Spleen (tissue), 11 donors: ENCODE measurements at regions not wholly inside any gene's neighbourhood (a gene's known extent, or its start where the extent isn't known, plus 50 kb on each side); places are given as distances from the start of the nearest gene placed in this dataset.

ENCODE experiments used
- DNase-seq: peaks from one replicate; pipeline ENCODE4 v3.0.0-alpha.2; 2020
- H3K27ac ChIP-seq, 8 donors: fragments of 200-600 bp; sonication (generic) in 7 of 8; 1 replicate in 4 of 8; 2 replicates in 4 of 8; pipeline versions ENCODE4 v1.5.0 to v1.8.0; 2016 to 2021; ENCODE audit warnings: inconsistent platforms in 4 of 8, mild to moderate bottlenecking in 4 of 8, moderate library complexity in 1 of 8
- H3K27me3 ChIP-seq, 7 donors: fragments of 200-600 bp; sonication (generic) in 6 of 7; replicated peaks in 1 of 7; 1 replicate in 4 of 7; 2 replicates in 3 of 7; pipeline versions ENCODE4 v1.5.0 to v1.8.0; 2016 to 2021; ENCODE audit warnings: inconsistent platforms in 3 of 7, mild to moderate bottlenecking in 1 of 7
- H3K36me3 ChIP-seq, 6 donors: fragments of 200-600 bp; sonication (generic) in 5 of 6; 1 replicate in 4 of 6; 2 replicates in 2 of 6; pipeline versions ENCODE4 v1.5.0 to v1.8.0; 2016 to 2021; ENCODE audit warnings: inconsistent platforms in 2 of 6
- H3K4me1 ChIP-seq, 6 donors: fragments of 200-600 bp; sonication (generic) in 5 of 6; 1 replicate in 3 of 6; 2 replicates in 3 of 6; pipeline versions ENCODE4 v1.5.0 to v1.8.0; 2016 to 2021; ENCODE audit warnings: inconsistent platforms in 3 of 6
- H3K4me3 ChIP-seq, 8 donors: fragments of 200-600 bp; sonication (generic) in 7 of 8; 1 replicate in 4 of 8; 2 replicates in 4 of 8; pipeline versions ENCODE4 v1.5.0 to v1.8.0; 2016 to 2021; ENCODE audit warnings: inconsistent platforms in 4 of 8, mild to moderate bottlenecking in 4 of 8, moderate library complexity in 2 of 8
- H3K9me3 ChIP-seq, 8 donors: fragments of 200-600 bp; sonication (generic) in 7 of 8; 1 replicate in 4 of 8; 2 replicates in 4 of 8; pipeline versions ENCODE4 v1.5.0 to v1.8.0; 2016 to 2021; ENCODE audit warnings: inconsistent platforms in 4 of 8
- POLR2A ChIP-seq, 3 donors: fragments of 450-650 bp; IDR thresholded peaks; one replicate each; pipeline ENCODE4 v1.5.1; 2017; ENCODE audit warnings: antibody characterized with exemption in 3 of 3, mild to moderate bottlenecking in 1 of 3
- POLR2AphosphoS5 ChIP-seq, 3 donors: sonication (generic); formaldehyde crosslinking; IDR thresholded peaks; one replicate each; pipeline ENCODE4 v1.5.1; 2017; ENCODE audit warnings: antibody characterized with exemption in 3 of 3
- WGBS, 5 donors: extraction: QIAGEN DNeasy Blood & Tissue Kit in 3 of 5; methylation state at CpG; one replicate each; pipeline versions ENCODE4 v1.1.5 to v1.1.7; 2013 to 2018; 5-methylcytosine and 5-hydroxymethylcytosine counted together
- intact Hi-C: fragments of 100-400 bp; cut with DNase I; formaldehyde crosslinking; loops from one replicate; pipeline ENCODE4 v1.15.0; 2023; ENCODE audit warnings: low total_unique reads
- TF ChIP-seq, protein P1 (sequence below), 11 experiments: fragments of 200-600 bp in 7 of 11; fragments of 450-650 bp in 4 of 11; sonication (generic) in 4 of 11; IDR thresholded peaks in 8 of 11; conservative IDR thresholded peaks in 3 of 11; 1 replicate in 7 of 11; 2 replicates in 4 of 11; pipeline versions ENCODE4 v1.4.0 to v1.8.0; 2016 to 2021; ENCODE audit warnings: antibody characterized with exemption in 11 of 11, inconsistent platforms in 4 of 11, mild to moderate bottlenecking in 1 of 11
- donor health status: healthy with polysubstance abuse.
- donor health status: DM: no; HTN: no; CAD: no; lungs with moderate emphysema.
- donor health status: DM: no; HTN: no; CAD: no.
- donor health status: Bipolar disorder and iron deficiency.
- donor health status: healthy.
- donor health status: DM: no; HTN: no; CAD: no.
- donor health status: DM: yes; HTN: yes; CAD: no.

- no peak for DNase-seq
- H3K27ac ChIP-seq, result no peak overlapping the region
- WGBS, 5 donors, result 82 to 100% (median 92%) methylated on average over 1 of the region's 1 CpG
- no peaks in the 10 kb centered on the region for H3K27me3 ChIP-seq
- intact Hi-C loops, result no loop called here
- TF ChIP-seq POLR2A (IDR thresholded peaks at IDR 0.05), result no peak
- TF ChIP-seq POLR2AphosphoS5 (IDR thresholded peaks at IDR 0.05), result no peak
- TF ChIP-seq, protein P1, sequence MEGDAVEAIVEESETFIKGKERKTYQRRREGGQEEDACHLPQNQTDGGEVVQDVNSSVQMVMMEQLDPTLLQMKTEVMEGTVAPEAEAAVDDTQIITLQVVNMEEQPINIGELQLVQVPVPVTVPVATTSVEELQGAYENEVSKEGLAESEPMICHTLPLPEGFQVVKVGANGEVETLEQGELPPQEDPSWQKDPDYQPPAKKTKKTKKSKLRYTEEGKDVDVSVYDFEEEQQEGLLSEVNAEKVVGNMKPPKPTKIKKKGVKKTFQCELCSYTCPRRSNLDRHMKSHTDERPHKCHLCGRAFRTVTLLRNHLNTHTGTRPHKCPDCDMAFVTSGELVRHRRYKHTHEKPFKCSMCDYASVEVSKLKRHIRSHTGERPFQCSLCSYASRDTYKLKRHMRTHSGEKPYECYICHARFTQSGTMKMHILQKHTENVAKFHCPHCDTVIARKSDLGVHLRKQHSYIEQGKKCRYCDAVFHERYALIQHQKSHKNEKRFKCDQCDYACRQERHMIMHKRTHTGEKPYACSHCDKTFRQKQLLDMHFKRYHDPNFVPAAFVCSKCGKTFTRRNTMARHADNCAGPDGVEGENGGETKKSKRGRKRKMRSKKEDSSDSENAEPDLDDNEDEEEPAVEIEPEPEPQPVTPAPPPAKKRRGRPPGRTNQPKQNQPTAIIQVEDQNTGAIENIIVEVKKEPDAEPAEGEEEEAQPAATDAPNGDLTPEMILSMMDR (IDR thresholded peaks at IDR 0.05 in 8 of 11, conservative IDR thresholded peaks at IDR 0.05 in 3 of 11), result no peak
- no peaks in the 10 kb centered on the region for H3K36me3 ChIP-seq
- no peaks in the 10 kb centered on the region for H3K4me1 ChIP-seq
- no peak overlapping the region for H3K4me3 ChIP-seq
- peaks cover 0 to 4% (median 0%) of the 10 kb centered on the region in 8 donors for H3K9me3 ChIP-seq
Observed at GRCh38 chr10:85147346-85148250, 819.2 kb downstream of the CCSER2 start.

DNA sequence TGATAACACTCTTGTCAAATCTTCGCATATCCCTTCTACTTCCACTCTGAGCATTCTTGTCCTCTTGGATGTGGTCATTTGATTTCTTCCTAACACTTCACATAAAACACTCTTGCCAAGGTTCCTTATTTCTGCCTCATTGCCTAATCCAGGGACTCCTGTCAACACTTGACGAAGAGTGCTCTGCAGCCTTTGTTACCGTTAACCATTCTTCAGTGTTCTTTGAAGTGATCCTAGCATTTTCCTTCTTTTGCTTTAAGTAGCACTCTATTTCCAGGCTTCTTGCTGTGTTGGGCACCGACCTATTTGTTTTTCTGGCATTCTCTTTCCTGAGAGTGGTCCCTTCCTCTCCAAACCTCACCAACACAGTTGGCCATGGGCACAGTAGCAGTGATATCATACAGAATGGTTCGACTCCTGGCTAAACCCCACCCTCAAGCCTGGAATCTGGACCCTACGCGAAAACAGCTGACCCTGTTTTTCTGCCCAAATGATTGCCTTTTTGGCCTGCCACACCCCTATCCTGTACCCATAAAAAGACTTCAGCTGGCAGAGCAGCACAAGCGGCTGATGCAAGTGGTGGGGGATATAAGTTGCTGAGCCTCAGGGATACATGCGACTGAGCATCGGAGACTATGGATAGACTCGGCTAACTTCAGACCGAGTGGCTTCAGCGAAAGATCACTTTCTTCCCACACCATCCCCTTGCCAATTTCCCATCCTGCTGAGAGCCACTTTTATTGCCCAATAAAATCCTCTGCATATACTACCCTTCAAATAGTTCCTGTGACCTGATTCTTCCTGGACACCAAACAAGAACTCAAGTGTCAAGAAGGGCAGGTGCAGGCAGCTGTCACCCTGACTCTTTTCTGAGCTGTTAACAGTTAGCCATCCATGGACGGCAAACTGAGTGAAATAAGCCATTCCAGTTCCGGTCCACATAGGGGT, 820.6 kb downstream of the CCSER2 start:
- Histone ChIP-seq H3K27ac (no peak overlapping the region), H3K27me3 (no peaks in the 10 kb centered on the region), H3K9me3 (peaks cover 0 to 3% (median 0%) of the 10 kb centered on the region in 8 donors), H3K4me3 (no peak overlapping the region), H3K4me1 (no peaks in the 10 kb centered on the region), H3K36me3 (no peaks in the 10 kb centered on the region)
- no peak for DNase-seq
- 56 to 72% (median 67%) methylated on average over 15 of the region's 15 CpGs for WGBS, 5 donors
- intact Hi-C loops, result no loop called here
- no peak for TF ChIP-seq POLR2A (IDR thresholded peaks at IDR 0.05)

GRCh38 chr10:85149766-85150165, 821.4 kb downstream of the CCSER2 start:
- TF ChIP-seq POLR2A (IDR thresholded peaks at IDR 0.05), result no peak
- no peaks in the 10 kb centered on the region for H3K36me3 ChIP-seq
- no peak overlapping the region for H3K27ac ChIP-seq
- no peak for DNase-seq
- intact Hi-C loops, result no loop called here
- no peak overlapping the region for H3K4me3 ChIP-seq
- H3K27me3 ChIP-seq, result no peaks in the 10 kb centered on the region
- H3K9me3 ChIP-seq, result peaks cover 0 to 5% (median 0%) of the 10 kb centered on the region in 8 donors
- WGBS, 5 donors, result 87 to 92% (median 90%) methylated on average over 2 of the region's 2 CpGs
- H3K4me1 ChIP-seq, result no peaks in the 10 kb centered on the region

DNA sequence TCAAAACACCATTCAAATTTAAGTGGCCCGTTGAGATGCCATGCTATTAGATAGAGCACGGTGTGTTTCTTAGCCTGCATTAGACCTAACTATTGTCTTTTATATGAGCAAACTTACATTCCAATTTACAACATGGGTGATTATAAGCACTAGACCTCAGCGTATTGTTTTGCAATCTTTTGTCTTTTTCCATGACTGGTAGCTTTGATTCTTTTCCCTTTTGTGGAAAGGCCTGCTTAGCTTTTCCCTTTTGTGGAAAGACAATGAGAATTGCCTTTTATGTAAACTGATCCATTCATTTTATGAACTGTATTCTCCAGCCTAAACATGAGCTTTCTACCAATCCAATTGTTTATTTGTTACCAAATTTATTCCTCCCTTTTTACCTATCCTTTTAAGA, 823.1 kb downstream of the CCSER2 start:
- 71 to 76% (median 73%) methylated on average over 3 of the region's 3 CpGs for WGBS, 5 donors
- Histone ChIP-seq H3K36me3 (no peaks in the 10 kb centered on the region), H3K27ac (no peak overlapping the region), H3K9me3 (peaks cover 0 to 5% (median 0%) of the 10 kb centered on the region in 8 donors), H3K4me1 (no peaks in the 10 kb centered on the region), H3K27me3 (no peaks in the 10 kb centered on the region), H3K4me3 (no peak overlapping the region)
- TF ChIP-seq POLR2A (IDR thresholded peaks at IDR 0.05), result no peak
- TF ChIP-seq, protein P1 (IDR thresholded peaks at IDR 0.05 in 8 of 11, conservative IDR thresholded peaks at IDR 0.05 in 3 of 11), result no peak
- TF ChIP-seq POLR2AphosphoS5 (IDR thresholded peaks at IDR 0.05), result no peak
- intact Hi-C loops, result no loop called here
- DNase-seq, result no peak
